PFSK-1 (cell line): ENCODE measurements at regions not wholly inside any gene's neighbourhood (a gene's known extent, or its start where the extent isn't known, plus 50 kb on each side); places are given as distances from the start of the nearest gene placed in this dataset.

ENCODE experiments used
- POLR2AphosphoS5 ChIP-seq: IDR thresholded peaks from 2 replicates; pipeline ENCODE4 v1.6.1; 2012; ENCODE audit warnings: low read depth, mild to moderate bottlenecking, control low read depth, low read length, moderate library complexity
- REST ChIP-seq, 2 experiments: IDR thresholded peaks; 2 replicates each; pipeline versions ENCODE4 v1.6.1 to v1.8.0; 2011 to 2012; ENCODE audit warnings: low read depth in 2 of 2, low read length in 2 of 2, control low read depth in 1 of 2, inconsistent platforms in 1 of 2, mild to moderate bottlenecking in 1 of 2, moderate library complexity in 1 of 2; ENCODE audit not compliant: insufficient read depth in 1 of 2
- SIN3A ChIP-seq: IDR thresholded peaks from 2 replicates; pipeline ENCODE4 v1.6.1; 2012; ENCODE audit warnings: mild to moderate bottlenecking, low read length, moderate library complexity, borderline replicate concordance; ENCODE audit not compliant: insufficient read depth
- TAF1 ChIP-seq: IDR thresholded peaks from 2 replicates; pipeline ENCODE4 v1.6.1; 2012; ENCODE audit warnings: low read length, control low read depth, borderline replicate concordance; ENCODE audit not compliant: insufficient read depth

- TF ChIP-seq POLR2AphosphoS5, result no peak
- no peak for TF ChIP-seq TAF1
- TF ChIP-seq SIN3A, result no peak
- TF ChIP-seq REST (IDR thresholded peaks at IDR 0.05; ENCODE audit: insufficient read depth in 1 of 2, low read depth in 2 of 2, low read length in 2 of 2), result no peak
Observed at GRCh38 chr2:149885946-149886345, 298.4 kb upstream of the MMADHC start.
